WTC11 (cell line): ENCODE measurements at regions not wholly inside any gene's neighbourhood (a gene's known extent, or its start where the extent isn't known, plus 50 kb on each side); places are given as distances from the start of the nearest gene placed in this dataset.

Source experiments
- ELF4 ChIP-seq: sonication (generic); formaldehyde crosslinking; IDR thresholded peaks from 2 replicates; pipeline ENCODE4 v1.8.1; 2022; ENCODE audit warnings: low read depth, mild to moderate bottlenecking, moderate library complexity, missing genetic modification reagents
- PRRX2 ChIP-seq: fragments of 250-450 bp; sonication (Bioruptor Pico); IDR thresholded peaks from 2 replicates; pipeline ENCODE4 v1.8.0; 2021; ENCODE audit warnings: mild to moderate bottlenecking
- SMAD3 ChIP-seq: sonication (generic); formaldehyde crosslinking; IDR thresholded peaks from 2 replicates; pipeline ENCODE4 v1.8.0; 2022; ENCODE audit warnings: missing genetic modification reagents, mild to moderate bottlenecking, borderline replicate concordance
- TP53 ChIP-seq: sonication (generic); formaldehyde crosslinking; IDR thresholded peaks from 2 replicates; pipeline ENCODE4 v1.8.1; 2023; ENCODE audit warnings: mild to moderate bottlenecking, missing genetic modification reagents
- ZNF121 ChIP-seq: sonication (generic); formaldehyde crosslinking; IDR thresholded peaks from 2 replicates; pipeline ENCODE4 v1.8.0; 2023; ENCODE audit warnings: missing genetic modification reagents
- TF ChIP-seq, protein P1 (sequence below): fragments of 200-600 bp; IDR thresholded peaks from 2 replicates; pipeline ENCODE4 v1.8.0; 2022; ENCODE audit warnings: antibody characterized with exemption
- TF ChIP-seq, protein P2 (sequence below): sonication (generic); formaldehyde crosslinking; IDR thresholded peaks from 2 replicates; pipeline ENCODE4 v1.8.0; 2022; ENCODE audit warnings: missing genetic modification reagents

GRCh38 chr13:72284791-72285190, 417.8 kb upstream of the DACH1 start:
- TF ChIP-seq TP53 (CRISPR knock-in tag) = no peak
- TF ChIP-seq, protein P1, sequence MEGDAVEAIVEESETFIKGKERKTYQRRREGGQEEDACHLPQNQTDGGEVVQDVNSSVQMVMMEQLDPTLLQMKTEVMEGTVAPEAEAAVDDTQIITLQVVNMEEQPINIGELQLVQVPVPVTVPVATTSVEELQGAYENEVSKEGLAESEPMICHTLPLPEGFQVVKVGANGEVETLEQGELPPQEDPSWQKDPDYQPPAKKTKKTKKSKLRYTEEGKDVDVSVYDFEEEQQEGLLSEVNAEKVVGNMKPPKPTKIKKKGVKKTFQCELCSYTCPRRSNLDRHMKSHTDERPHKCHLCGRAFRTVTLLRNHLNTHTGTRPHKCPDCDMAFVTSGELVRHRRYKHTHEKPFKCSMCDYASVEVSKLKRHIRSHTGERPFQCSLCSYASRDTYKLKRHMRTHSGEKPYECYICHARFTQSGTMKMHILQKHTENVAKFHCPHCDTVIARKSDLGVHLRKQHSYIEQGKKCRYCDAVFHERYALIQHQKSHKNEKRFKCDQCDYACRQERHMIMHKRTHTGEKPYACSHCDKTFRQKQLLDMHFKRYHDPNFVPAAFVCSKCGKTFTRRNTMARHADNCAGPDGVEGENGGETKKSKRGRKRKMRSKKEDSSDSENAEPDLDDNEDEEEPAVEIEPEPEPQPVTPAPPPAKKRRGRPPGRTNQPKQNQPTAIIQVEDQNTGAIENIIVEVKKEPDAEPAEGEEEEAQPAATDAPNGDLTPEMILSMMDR = no peak
- TF ChIP-seq PRRX2 = no peak
- no peak for TF ChIP-seq ELF4 (CRISPR knock-in tag)
- no peak for TF ChIP-seq SMAD3
- TF ChIP-seq ZNF121 = no peak
- TF ChIP-seq, protein P2, sequence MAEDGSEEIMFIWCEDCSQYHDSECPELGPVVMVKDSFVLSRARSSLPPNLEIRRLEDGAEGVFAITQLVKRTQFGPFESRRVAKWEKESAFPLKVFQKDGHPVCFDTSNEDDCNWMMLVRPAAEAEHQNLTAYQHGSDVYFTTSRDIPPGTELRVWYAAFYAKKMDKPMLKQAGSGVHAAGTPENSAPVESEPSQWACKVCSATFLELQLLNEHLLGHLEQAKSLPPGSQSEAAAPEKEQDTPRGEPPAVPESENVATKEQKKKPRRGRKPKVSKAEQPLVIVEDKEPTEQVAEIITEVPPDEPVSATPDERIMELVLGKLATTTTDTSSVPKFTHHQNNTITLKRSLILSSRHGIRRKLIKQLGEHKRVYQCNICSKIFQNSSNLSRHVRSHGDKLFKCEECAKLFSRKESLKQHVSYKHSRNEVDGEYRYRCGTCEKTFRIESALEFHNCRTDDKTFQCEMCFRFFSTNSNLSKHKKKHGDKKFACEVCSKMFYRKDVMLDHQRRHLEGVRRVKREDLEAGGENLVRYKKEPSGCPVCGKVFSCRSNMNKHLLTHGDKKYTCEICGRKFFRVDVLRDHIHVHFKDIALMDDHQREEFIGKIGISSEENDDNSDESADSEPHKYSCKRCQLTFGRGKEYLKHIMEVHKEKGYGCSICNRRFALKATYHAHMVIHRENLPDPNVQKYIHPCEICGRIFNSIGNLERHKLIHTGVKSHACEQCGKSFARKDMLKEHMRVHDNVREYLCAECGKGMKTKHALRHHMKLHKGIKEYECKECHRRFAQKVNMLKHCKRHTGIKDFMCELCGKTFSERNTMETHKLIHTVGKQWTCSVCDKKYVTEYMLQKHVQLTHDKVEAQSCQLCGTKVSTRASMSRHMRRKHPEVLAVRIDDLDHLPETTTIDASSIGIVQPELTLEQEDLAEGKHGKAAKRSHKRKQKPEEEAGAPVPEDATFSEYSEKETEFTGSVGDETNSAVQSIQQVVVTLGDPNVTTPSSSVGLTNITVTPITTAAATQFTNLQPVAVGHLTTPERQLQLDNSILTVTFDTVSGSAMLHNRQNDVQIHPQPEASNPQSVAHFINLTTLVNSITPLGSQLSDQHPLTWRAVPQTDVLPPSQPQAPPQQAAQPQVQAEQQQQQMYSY = no peak
